HepG2 (cell line): ENCODE measurements at regions not wholly inside any gene's neighbourhood (a gene's known extent, or its start where the extent isn't known, plus 50 kb on each side); places are given as distances from the start of the nearest gene placed in this dataset.

Experiments
- ATAC-seq: fragments of 200-7000 bp; cut with Tn5 transposase; 3 replicates; pipeline ENCODE4 v1.9.1; 2020; ENCODE audit warnings: mild to moderate bottlenecking, moderate library complexity
- BruUV-seq: library from RNA; stranded (reverse); fragments of 400-500 nt; replicated peaks from 2 replicates; lab custom pipeline; 2021; lab: Mats Ljungman, UMichigan
- CTCF ChIA-PET: fragments of 300-600 bp; formaldehyde crosslinking; extraction: SDS; loops from one replicate; lab custom pipeline; 2021; ENCODE audit warnings: low total read pairs, inconsistent platforms, low intra/inter-chr PET ratio; lab: Yijun Ruan, JAX
- POLR2A ChIA-PET: fragments of 350-600 bp; sonication (Branson Sonifier 250); formaldehyde crosslinking; loops from one replicate; lab custom pipeline; 2020; ENCODE audit warnings: antibody characterized with exemption, inconsistent platforms; lab: Yijun Ruan, JAX
- DNase-seq: peaks from one replicate; pipeline ENCODE4 v3.0.0-alpha.2; 2015; ENCODE audit warnings: low spot score
- FAIRE-seq: peaks from 3 replicates; lab custom pipeline; 2011; peaks lifted over from hg19 to GRCh38; lab: Jason Lieb, UNC
- H2AFZ ChIP-seq: one replicate; pipeline ENCODE4 v1.6.1; 2011; ENCODE audit warnings: low read length, inconsistent platforms
- H3K27ac ChIP-seq: fragments of 300-600 bp; 3 replicates; pipeline ENCODE4 v1.8.0; 2011; ENCODE audit warnings: mixed run types, mild to moderate bottlenecking, mixed read lengths, low read length, inconsistent platforms; ENCODE audit not compliant: insufficient read depth; ENCODE audit errors: extremely low read length
- H3K27me3 ChIP-seq, 2 experiments: fragments of 200-600 bp in 1 of 2; 2 replicates in 1 of 2; 3 replicates in 1 of 2; pipeline versions ENCODE4 v1.6.0 to v1.8.0; 2011; ENCODE audit warnings: low read length in 2 of 2, mild to moderate bottlenecking in 2 of 2, moderate library complexity in 2 of 2, inconsistent platforms in 1 of 2; ENCODE audit not compliant: insufficient read depth in 2 of 2, control insufficient read depth in 1 of 2
- H3K36me3 ChIP-seq, 2 experiments: fragments of 200-600 bp in 1 of 2; replicated peaks in 1 of 2; 2 replicates in 1 of 2; 3 replicates in 1 of 2; pipeline versions ENCODE4 v1.5.1 to v1.8.0; 2011; ENCODE audit warnings: low read length in 2 of 2, inconsistent platforms in 1 of 2; ENCODE audit not compliant: insufficient read depth in 2 of 2, control insufficient read depth in 1 of 2
- H3K4me1 ChIP-seq: 2 replicates; pipeline ENCODE4 v1.5.1; 2012; ENCODE audit warnings: low read length, inconsistent platforms; ENCODE audit not compliant: insufficient read depth
- H3K4me2 ChIP-seq: 2 replicates; pipeline ENCODE4 v1.6.0; 2011; ENCODE audit warnings: low read depth, low read length, inconsistent platforms
- H3K4me3 ChIP-seq, 3 experiments: fragments of 200-600 bp in 1 of 3; sonication (generic), shearing (Covaris generic) in 1 of 3; replicated peaks in 1 of 3; 2 replicates each; pipeline ENCODE4 v1.5.1; 2011 to 2016; ENCODE audit warnings: low read length in 3 of 3, inconsistent platforms in 2 of 3, low read depth in 2 of 3, mild to moderate bottlenecking in 2 of 3, control low read depth in 1 of 3, mixed read lengths in 1 of 3; ENCODE audit not compliant: insufficient read depth in 1 of 3
- H3K79me2 ChIP-seq: one replicate; pipeline ENCODE4 v1.6.1; 2011; ENCODE audit warnings: low read length, inconsistent platforms; ENCODE audit not compliant: insufficient read depth
- H3K9ac ChIP-seq: 2 replicates; pipeline ENCODE4 v1.6.0; 2011; ENCODE audit warnings: mild to moderate bottlenecking, low read depth, low read length, inconsistent platforms; ENCODE audit not compliant: insufficient read depth
- H3K9me3 ChIP-seq: 2 replicates; pipeline ENCODE4 v1.5.1; 2012; ENCODE audit warnings: mild to moderate bottlenecking, low read length
- H4K20me1 ChIP-seq: 2 replicates; pipeline ENCODE4 v1.6.0; 2011; ENCODE audit warnings: inconsistent platforms, mild to moderate bottlenecking, low read length, moderate library complexity; ENCODE audit not compliant: insufficient read depth
- NPAS2 ChIP-seq: sonication (generic); formaldehyde crosslinking; IDR thresholded peaks from 2 replicates; pipeline ENCODE4 v1.8.0; 2022; ENCODE audit warnings: mild to moderate bottlenecking, missing genetic modification reagents, borderline replicate concordance
- NR2C2 ChIP-seq: sonication (generic); formaldehyde crosslinking; IDR thresholded peaks from 2 replicates; pipeline ENCODE4 v1.4.0; 2020; ENCODE audit warnings: missing genetic modification reagents, mild to moderate bottlenecking, moderate library complexity, borderline replicate concordance
- ZNF235 ChIP-seq: sonication (generic); formaldehyde crosslinking; IDR thresholded peaks from 2 replicates; pipeline ENCODE4 v1.8.1; 2023; ENCODE audit warnings: mild to moderate bottlenecking, missing genetic modification reagents, borderline replicate concordance
- ZNF350 ChIP-seq: sonication (generic); formaldehyde crosslinking; IDR thresholded peaks from 2 replicates; pipeline ENCODE4 v1.4.0; 2020; ENCODE audit warnings: mild to moderate bottlenecking, low read depth, missing genetic modification reagents, borderline replicate concordance
- ZNF891 ChIP-seq: sonication (generic); formaldehyde crosslinking; IDR thresholded peaks from 2 replicates; pipeline ENCODE4 v1.5.0; 2020; ENCODE audit warnings: mild to moderate bottlenecking, missing genetic modification reagents
- WGBS: methylation state at CpG from one replicate; pipeline ENCODE4 v1.1.6; 2017; ENCODE audit warnings: low lambda C conversion rate; 5-methylcytosine and 5-hydroxymethylcytosine counted together
- in situ Hi-C: cut with HindIII; loops from 2 replicates; pipeline ENCODE4 v1.10.0; 2017; ENCODE audit warnings: low pct_unique_long_range_greater_than_20kb; ENCODE audit not compliant: extremely low pct_ligation_motif_present
- intact Hi-C: fragments of 100-400 bp; cut with micrococcal nuclease; formaldehyde crosslinking; loops from one replicate; pipeline ENCODE4 v1.10.0; 2022; ENCODE audit not compliant: unreplicated experiment
- TF ChIP-seq, protein P1 (sequence below): sonication (generic); formaldehyde crosslinking; IDR thresholded peaks from 2 replicates; pipeline ENCODE4 v1.4.0; 2020; ENCODE audit warnings: missing genetic modification reagents, borderline replicate concordance
- TF ChIP-seq, protein P2 (sequence below): sonication (generic); formaldehyde crosslinking; conservative IDR thresholded peaks from 2 replicates; pipeline ENCODE4 v1.8.0; 2022; ENCODE audit warnings: mild to moderate bottlenecking, moderate library complexity, missing genetic modification reagents

DNA sequence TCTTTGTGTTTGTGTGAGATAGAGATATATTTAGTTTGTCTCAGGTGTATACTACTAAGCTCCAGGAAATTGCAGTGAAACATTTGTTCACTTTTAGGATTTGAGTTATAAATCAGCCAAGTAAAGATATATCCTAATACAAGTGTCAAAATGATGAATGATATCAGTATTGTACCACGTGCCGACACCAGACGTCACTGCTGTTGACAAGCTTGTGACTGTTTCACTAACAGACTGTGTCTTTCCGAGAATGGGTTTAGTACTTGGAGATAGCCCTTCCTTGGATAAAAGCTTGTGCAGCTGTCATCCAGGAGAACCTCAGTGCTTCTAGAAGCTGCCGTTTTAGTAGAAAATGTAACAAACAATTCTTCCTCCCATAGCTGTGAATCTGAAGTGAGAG lies 343.3 kb downstream of the FBXO8 start:
- H3K79me2 ChIP-seq = no peaks in the 10 kb centered on the region
- ChIA-PET POLR2A (no interaction called here), CTCF (no interaction called here)
- no peak for ATAC-seq
- intact Hi-C loops = no loop called here
- no peak for DNase-seq
- BruUV-seq = no TSS peak
- H3K4me1 ChIP-seq = no peaks in the 10 kb centered on the region
- no peak overlapping the region for H3K27ac ChIP-seq
- no peaks in the 10 kb centered on the region for H3K9me3 ChIP-seq
- no peaks in the 10 kb centered on the region for H3K36me3 ChIP-seq
- 0% methylated on average over 5 of the region's 5 CpGs for WGBS
- no peaks in the 10 kb centered on the region for H4K20me1 ChIP-seq
- no peak overlapping the region for H3K4me2 ChIP-seq
- FAIRE-seq = no peak
- no peak overlapping the region for H2AFZ ChIP-seq
- H3K4me3 ChIP-seq = no peak overlapping the region
- no peaks in the 10 kb centered on the region for H3K27me3 ChIP-seq
- in situ Hi-C loops = no loop called here
- no peak overlapping the region for H3K9ac ChIP-seq
- TF ChIP-seq ZNF235 (CRISPR knock-in tag) (no peak), NPAS2 (no peak), ZNF891 (CRISPR knock-in tag) (no peak)
- TF ChIP-seq, protein P1, sequence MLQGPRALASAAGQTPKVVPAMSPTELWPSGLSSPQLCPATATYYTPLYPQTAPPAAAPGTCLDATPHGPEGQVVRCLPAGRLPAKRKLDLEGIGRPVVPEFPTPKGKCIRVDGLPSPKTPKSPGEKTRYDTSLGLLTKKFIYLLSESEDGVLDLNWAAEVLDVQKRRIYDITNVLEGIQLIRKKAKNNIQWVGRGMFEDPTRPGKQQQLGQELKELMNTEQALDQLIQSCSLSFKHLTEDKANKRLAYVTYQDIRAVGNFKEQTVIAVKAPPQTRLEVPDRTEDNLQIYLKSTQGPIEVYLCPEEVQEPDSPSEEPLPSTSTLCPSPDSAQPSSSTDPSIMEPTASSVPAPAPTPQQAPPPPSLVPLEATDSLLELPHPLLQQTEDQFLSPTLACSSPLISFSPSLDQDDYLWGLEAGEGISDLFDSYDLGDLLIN (CRISPR knock-in tag) = no peak

DNA sequence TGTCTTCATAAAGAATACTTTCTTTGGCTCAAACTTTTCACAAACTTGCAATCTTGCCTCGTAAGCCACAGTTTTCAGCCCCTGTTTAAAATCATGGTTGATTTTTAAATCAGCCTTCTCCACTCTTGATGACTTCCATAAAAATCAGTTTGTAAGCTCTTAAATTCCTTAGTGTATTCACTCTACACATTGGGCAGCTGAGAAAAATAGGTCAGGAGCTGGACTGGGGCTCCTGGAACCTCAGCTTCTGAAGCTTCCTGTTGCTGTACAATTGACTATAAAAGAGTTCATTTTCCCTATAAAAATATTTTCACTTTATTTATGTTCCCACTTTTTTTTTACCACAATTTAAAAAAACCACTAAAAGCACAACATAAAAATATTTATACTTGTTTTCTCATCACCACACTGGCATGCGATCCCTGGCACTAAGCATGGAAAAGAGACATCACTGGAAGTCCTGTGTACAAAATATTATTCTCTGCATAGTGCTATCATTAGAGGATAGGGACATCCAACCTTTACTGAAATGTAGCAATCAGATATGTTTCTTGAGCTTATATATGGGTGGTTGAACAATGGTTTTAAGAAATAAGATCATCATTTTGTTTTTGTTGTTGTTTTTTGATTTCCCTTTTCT lies 345.7 kb downstream of the FBXO8 start:
- Histone ChIP-seq H3K9me3 (no peaks in the 10 kb centered on the region), H3K36me3 (no peaks in the 10 kb centered on the region), H3K27me3 (no peaks in the 10 kb centered on the region), H3K9ac (no peak overlapping the region), H3K27ac (no peak overlapping the region), H3K4me1 (no peaks in the 10 kb centered on the region), H3K4me3 (no peak overlapping the region), H2AFZ (no peak overlapping the region), H3K4me2 (no peak overlapping the region), H4K20me1 (no peaks in the 10 kb centered on the region), H3K79me2 (no peaks in the 10 kb centered on the region)
- in situ Hi-C loops = no loop called here
- ATAC-seq = no peak
- no TSS peak for BruUV-seq
- intact Hi-C loops = no loop called here
- ChIA-PET CTCF (no interaction called here), POLR2A (no interaction called here)
- no peak for FAIRE-seq
- 5% methylated on average over 2 of the region's 2 CpGs for WGBS
- DNase-seq = no peak
- no peak for TF ChIP-seq NR2C2
- no peak for TF ChIP-seq ZNF350 (CRISPR knock-in tag)
- TF ChIP-seq, protein P2, sequence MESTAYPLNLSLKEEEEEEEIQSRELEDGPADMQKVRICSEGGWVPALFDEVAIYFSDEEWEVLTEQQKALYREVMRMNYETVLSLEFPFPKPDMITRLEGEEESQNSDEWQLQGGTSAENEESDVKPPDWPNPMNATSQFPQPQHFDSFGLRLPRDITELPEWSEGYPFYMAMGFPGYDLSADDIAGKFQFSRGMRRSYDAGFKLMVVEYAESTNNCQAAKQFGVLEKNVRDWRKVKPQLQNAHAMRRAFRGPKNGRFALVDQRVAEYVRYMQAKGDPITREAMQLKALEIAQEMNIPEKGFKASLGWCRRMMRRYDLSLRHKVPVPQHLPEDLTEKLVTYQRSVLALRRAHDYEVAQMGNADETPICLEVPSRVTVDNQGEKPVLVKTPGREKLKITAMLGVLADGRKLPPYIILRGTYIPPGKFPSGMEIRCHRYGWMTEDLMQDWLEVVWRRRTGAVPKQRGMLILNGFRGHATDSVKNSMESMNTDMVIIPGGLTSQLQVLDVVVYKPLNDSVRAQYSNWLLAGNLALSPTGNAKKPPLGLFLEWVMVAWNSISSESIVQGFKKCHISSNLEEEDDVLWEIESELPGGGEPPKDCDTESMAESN = no peak
